ENCODE measurements at regions not wholly inside any gene's neighbourhood (a gene's known extent, or its start where the extent isn't known, plus 50 kb on each side); places are given as distances from the start of the nearest gene placed in this dataset.
"Not testable (repeated sequence)": the region's sequence is repeated elsewhere in the genome, so short reads cannot be mapped to it uniquely, and the experiment has no call there.

GRCh38 chr22:22124374-22124773 is 120.2 kb upstream of the VPREB1 start:
- Histone ChIP-seq H3K4me3 (ENCODE audit: insufficient read depth, low read depth, low read length) (no peak overlapping the region), H3K36me3 (replicated peaks; ENCODE audit: control insufficient read depth, insufficient read depth, low read length) (no peaks in the 10 kb centered on the region), H3K27me3 (ENCODE audit: control insufficient read depth, insufficient read depth, low read length) (peaks cover 83% of the 10 kb centered on the region)
- no peak for DNase-seq

DNA sequence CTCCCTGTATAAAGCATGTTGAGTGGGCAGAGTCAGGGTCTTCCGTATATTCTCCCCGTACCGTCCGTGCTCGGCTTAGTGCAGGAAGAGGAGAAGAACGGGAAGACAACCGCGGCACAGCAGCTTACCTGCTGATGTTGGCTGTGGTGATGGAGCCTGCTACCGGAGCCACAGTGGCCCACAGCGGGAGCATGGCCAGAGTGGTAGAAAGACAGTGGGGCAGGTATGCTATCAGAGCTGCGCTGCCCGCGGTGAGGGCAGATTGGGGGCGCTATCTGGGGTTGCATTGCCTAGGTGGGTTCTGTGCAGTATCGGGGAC is 120.7 kb upstream of the VPREB1 start:
- no peak for DNase-seq
- H3K4me3 ChIP-seq (ENCODE audit: insufficient read depth, low read depth, low read length) = no peak overlapping the region
- no peaks in the 10 kb centered on the region for H3K36me3 ChIP-seq (replicated peaks; ENCODE audit: control insufficient read depth, insufficient read depth, low read length)
- peaks cover 83% of the 10 kb centered on the region for H3K27me3 ChIP-seq (ENCODE audit: control insufficient read depth, insufficient read depth, low read length)

DNA sequence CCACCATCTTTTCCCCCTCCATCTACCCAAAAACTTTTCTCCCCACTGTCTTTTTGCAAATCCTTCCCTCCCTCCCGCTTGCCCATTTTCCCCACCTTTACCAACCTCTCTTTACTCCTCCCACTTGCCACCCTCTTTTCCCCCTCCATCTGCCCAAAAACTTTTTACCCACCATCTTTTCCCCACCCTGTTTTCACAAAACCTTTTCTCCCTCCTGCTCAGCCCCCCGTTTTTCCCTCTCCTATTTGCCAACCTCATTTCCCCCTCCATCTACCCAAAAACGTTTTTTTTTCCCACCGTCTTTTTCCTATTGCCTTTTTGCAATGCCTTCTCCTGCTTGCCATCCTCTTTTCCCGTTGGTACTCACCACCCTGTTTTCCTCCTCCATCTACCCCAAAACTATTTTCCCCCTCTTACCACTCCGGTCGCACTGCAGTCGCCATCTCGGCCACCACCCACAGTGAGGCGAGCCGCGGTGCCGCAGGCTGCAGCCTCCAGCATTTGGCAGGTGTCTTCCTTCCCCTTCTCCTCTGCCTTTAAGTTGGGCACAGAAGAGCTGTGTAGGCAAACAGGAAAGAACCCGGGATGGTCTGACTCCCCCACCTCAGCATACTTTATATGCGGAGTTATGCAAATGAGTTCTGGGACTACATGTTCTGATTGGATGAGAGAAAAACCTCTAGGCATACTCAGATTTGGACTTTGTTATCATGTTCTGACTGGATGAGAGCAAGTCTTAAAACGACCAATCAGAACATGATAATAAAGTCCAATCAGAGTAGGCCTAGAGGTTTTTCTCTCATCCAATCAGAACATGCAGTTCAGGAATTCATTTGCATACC is 121.2 kb upstream of the VPREB1 start:
- no peak overlapping the region for H3K4me3 ChIP-seq (ENCODE audit: insufficient read depth, low read depth, low read length)
- no peak for DNase-seq
- H3K27me3 ChIP-seq (ENCODE audit: control insufficient read depth, insufficient read depth, low read length) = peaks cover 83% of the 10 kb centered on the region
- no peaks in the 10 kb centered on the region for H3K36me3 ChIP-seq (replicated peaks; ENCODE audit: control insufficient read depth, insufficient read depth, low read length)

- Histone ChIP-seq H3K27me3 (ENCODE audit: control insufficient read depth, insufficient read depth, low read length) (peaks cover 77% of the 10 kb centered on the region), H3K36me3 (replicated peaks; ENCODE audit: control insufficient read depth, insufficient read depth, low read length) (no peaks in the 10 kb centered on the region), H3K4me3 (ENCODE audit: insufficient read depth, low read depth, low read length) (no peak overlapping the region)
- DNase-seq = no peak
Measured at GRCh38 chr22:22122348-22123117, 122.1 kb upstream of the VPREB1 start.

DNA sequence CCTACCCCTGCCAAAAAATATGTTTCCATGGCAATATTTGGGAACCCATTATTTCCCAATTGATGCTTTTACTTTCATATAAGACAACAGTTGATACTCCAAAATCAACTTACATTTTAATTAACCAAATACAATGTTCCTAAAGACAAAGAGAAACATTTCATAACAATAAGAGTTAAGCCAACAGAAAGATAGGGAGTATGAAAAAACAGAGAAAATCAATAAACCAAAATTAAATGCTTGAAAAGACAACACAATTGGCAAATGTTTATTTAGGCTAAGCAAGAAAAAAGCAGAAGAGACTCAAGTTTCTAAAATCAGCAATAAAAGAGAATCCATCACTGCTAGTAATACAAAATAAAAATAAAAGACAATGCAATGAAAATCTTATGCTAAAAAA is 123.1 kb upstream of the VPREB1 start:
- H3K27me3 ChIP-seq (ENCODE audit: control insufficient read depth, insufficient read depth, low read length) = peaks cover 66% of the 10 kb centered on the region
- H3K36me3 ChIP-seq (replicated peaks; ENCODE audit: control insufficient read depth, insufficient read depth, low read length) = no peaks in the 10 kb centered on the region
- H3K4me3 ChIP-seq (ENCODE audit: insufficient read depth, low read depth, low read length) = no peak overlapping the region
- DNase-seq = no peak

DNA sequence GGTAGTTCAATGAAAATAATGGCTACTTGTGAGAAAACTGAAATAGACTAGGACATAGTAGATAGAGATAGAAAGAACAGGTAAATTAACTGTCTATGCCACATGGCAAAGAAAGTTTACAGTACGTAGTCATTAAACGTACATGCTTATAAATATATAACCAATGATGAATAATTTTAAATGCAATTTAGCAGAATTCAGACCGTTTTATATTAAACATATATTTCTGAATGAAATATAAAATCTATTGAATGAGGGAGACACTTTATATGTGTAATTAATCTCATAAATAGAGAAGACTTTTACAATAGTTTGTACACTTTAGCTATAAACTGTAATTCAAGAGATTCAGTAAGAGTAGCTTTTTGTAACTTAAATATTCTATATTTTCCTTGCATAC is 124.4 kb upstream of the VPREB1 start:
- Histone ChIP-seq H3K36me3 (replicated peaks; ENCODE audit: control insufficient read depth, insufficient read depth, low read length) (no peaks in the 10 kb centered on the region), H3K27me3 (ENCODE audit: control insufficient read depth, insufficient read depth, low read length) (peaks cover 54% of the 10 kb centered on the region), H3K4me3 (ENCODE audit: insufficient read depth, low read depth, low read length) (no peak overlapping the region)
- no peak for DNase-seq

DNA sequence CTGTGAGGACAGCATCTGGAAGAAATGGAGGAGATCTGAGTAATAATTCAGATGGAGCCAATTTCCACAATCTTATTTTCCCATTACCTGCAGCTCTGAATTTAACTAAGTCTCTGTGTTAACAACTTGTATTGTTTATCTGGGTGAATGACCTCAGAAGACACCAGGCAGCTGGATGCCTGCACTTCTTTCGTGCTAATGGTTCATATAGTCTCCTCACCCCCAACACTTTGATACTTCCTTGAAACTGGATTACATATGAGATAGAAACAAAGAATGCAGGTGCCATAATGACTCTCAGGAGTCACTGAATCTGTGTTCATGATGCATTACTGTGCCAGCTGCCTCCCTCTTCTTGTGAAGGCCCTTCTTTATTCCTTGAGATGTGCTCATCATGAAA is 125.6 kb upstream of the VPREB1 start:
- no peak for DNase-seq

GRCh38 chr22:22117864-22118544 is 126.6 kb upstream of the VPREB1 start:
- not testable (repeated sequence) for DNase-seq; H3K4me3 ChIP-seq (ENCODE audit: insufficient read depth, low read depth, low read length); H3K36me3 ChIP-seq (replicated peaks; ENCODE audit: control insufficient read depth, insufficient read depth, low read length)
- H3K27me3 ChIP-seq (ENCODE audit: control insufficient read depth, insufficient read depth, low read length) = peaks cover 46% of the 10 kb centered on the region

More for the DNA sequence above, 125.6 kb upstream of the VPREB1 start:
- H3K36me3 ChIP-seq (replicated peaks; ENCODE audit: control insufficient read depth, insufficient read depth, low read length) = no peaks in the 10 kb centered on the region
- peaks cover 48% of the 10 kb centered on the region for H3K27me3 ChIP-seq (ENCODE audit: control insufficient read depth, insufficient read depth, low read length)
- no peak overlapping the region for H3K4me3 ChIP-seq (ENCODE audit: insufficient read depth, low read depth, low read length)

GRCh38 chr22:22116997-22117770 is 127.4 kb upstream of the VPREB1 start:
- H3K36me3 ChIP-seq (replicated peaks; ENCODE audit: control insufficient read depth, insufficient read depth, low read length); DNase-seq; H3K4me3 ChIP-seq (ENCODE audit: insufficient read depth, low read depth, low read length): not testable (repeated sequence)
- H3K27me3 ChIP-seq (ENCODE audit: control insufficient read depth, insufficient read depth, low read length) = peaks cover 50% of the 10 kb centered on the region

DNA sequence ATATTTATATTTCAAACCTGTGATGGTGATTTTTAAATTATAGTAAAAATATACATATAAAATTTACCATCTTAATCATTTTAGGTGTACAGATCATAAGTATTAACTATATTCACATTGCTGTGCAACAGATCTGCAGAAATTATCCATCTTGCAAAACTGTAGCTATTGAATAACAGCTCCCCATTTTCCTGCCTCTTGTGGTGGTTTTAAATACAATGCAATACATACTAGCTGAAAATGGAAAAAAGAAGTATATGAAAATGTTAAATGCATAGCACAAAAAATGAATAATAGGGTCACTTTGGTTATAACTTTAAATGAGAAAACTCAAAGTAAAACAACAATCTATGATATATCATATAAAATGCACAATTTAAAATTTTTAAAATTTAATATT is 130.9 kb upstream of the VPREB1 start:
- H3K4me3 ChIP-seq (ENCODE audit: insufficient read depth, low read depth, low read length) = no peak overlapping the region
- H3K27me3 ChIP-seq (ENCODE audit: control insufficient read depth, insufficient read depth, low read length) = peaks cover 42% of the 10 kb centered on the region
- no peak for DNase-seq
- H3K36me3 ChIP-seq (replicated peaks; ENCODE audit: control insufficient read depth, insufficient read depth, low read length) = no peaks in the 10 kb centered on the region

GRCh38 chr22:22112533-22113294 is 130.1 kb upstream of the TOP3B start:
- H3K4me3 ChIP-seq (ENCODE audit: insufficient read depth, low read depth, low read length) = no peak overlapping the region
- H3K36me3 ChIP-seq (replicated peaks; ENCODE audit: control insufficient read depth, insufficient read depth, low read length) = no peaks in the 10 kb centered on the region
- DNase-seq = no peak
- H3K27me3 ChIP-seq (ENCODE audit: control insufficient read depth, insufficient read depth, low read length) = peaks cover 43% of the 10 kb centered on the region

DNA sequence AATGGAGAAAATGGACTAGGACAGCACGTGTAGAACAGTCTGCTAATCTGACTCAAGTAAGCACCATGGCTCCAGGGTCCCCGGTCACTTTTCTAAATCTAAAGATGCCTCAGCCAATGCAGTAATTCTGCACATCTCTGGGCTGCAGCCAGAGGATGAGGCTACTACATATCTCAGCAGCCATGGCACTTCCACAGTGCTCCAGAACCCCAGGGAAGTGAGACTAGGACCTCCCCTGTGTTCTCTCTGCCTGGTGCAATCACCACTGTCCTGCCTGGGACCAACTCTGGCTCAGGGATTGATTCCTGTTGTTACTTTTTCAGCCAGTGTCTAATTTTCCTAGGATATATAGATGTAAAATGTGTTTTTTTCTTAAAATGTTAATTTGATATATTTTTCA is 129.4 kb upstream of the TOP3B start:
- no peak for DNase-seq
- no peak overlapping the region for H3K4me3 ChIP-seq (ENCODE audit: insufficient read depth, low read depth, low read length)
- H3K36me3 ChIP-seq (replicated peaks; ENCODE audit: control insufficient read depth, insufficient read depth, low read length) = no peaks in the 10 kb centered on the region
- peaks cover 50% of the 10 kb centered on the region for H3K27me3 ChIP-seq (ENCODE audit: control insufficient read depth, insufficient read depth, low read length)

DNA sequence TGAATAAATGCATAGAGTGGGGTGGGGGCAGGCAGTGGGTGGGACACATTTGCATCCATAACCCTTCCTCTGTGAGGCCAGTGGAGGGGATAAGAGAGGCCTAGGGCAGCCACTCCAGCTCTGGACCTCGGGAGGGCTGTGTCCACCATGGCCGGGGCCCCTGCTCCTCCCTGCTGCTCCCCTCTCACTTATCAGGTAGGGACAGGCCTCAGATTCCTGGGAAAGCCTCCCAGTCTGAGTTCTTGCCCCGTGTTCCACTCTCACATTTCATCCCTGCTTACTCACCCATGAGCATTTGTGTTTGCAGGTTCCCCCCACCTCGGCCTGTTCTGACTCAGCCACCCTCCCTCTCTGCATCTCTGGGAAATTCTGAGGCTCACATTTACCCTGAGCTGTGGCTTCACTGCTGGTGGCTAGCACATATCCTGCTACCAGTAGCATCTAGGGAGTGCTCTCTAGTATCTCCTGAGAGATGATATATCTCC is 128.7 kb upstream of the TOP3B start:
- H3K4me3 ChIP-seq (ENCODE audit: insufficient read depth, low read depth, low read length) = no peak overlapping the region
- H3K36me3 ChIP-seq (replicated peaks; ENCODE audit: control insufficient read depth, insufficient read depth, low read length) = no peaks in the 10 kb centered on the region
- peaks cover 56% of the 10 kb centered on the region for H3K27me3 ChIP-seq (ENCODE audit: control insufficient read depth, insufficient read depth, low read length)
- no peak for DNase-seq
